ENCODE measurements at regions not wholly inside any gene's neighbourhood (a gene's known extent, or its start where the extent isn't known, plus 50 kb on each side); places are given as distances from the start of the nearest gene placed in this dataset.

DNA sequence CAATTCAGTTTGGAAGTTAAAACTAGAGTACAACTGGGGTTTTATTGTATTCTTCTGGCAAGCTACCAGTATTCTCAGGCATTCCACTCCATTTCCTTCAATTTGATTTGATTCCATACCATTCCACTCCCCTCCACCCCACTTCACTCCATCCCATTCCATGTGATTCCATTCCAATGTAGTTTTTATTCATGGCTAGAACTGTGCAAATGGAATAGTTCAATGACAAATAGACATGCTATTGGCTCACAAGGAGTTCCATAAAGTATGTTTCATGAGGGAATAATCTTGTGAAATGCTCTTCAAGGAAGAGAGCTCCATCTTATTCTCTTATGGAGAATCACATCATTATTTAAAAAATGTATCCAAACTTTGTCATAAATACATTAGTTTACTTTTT, 285.0 kb upstream of the BMP2 start:
- TF ChIP-seq, protein P1, sequence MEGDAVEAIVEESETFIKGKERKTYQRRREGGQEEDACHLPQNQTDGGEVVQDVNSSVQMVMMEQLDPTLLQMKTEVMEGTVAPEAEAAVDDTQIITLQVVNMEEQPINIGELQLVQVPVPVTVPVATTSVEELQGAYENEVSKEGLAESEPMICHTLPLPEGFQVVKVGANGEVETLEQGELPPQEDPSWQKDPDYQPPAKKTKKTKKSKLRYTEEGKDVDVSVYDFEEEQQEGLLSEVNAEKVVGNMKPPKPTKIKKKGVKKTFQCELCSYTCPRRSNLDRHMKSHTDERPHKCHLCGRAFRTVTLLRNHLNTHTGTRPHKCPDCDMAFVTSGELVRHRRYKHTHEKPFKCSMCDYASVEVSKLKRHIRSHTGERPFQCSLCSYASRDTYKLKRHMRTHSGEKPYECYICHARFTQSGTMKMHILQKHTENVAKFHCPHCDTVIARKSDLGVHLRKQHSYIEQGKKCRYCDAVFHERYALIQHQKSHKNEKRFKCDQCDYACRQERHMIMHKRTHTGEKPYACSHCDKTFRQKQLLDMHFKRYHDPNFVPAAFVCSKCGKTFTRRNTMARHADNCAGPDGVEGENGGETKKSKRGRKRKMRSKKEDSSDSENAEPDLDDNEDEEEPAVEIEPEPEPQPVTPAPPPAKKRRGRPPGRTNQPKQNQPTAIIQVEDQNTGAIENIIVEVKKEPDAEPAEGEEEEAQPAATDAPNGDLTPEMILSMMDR (IDR thresholded peaks at IDR 0.05; ENCODE audit: insufficient read depth, low read depth, low read length, missing control alignments), result no peak
- DNase-seq (ENCODE audit: low read depth), result no peak
- no peak overlapping the region for H3K4me3 ChIP-seq (ENCODE audit: low read depth, low read length)

DNA sequence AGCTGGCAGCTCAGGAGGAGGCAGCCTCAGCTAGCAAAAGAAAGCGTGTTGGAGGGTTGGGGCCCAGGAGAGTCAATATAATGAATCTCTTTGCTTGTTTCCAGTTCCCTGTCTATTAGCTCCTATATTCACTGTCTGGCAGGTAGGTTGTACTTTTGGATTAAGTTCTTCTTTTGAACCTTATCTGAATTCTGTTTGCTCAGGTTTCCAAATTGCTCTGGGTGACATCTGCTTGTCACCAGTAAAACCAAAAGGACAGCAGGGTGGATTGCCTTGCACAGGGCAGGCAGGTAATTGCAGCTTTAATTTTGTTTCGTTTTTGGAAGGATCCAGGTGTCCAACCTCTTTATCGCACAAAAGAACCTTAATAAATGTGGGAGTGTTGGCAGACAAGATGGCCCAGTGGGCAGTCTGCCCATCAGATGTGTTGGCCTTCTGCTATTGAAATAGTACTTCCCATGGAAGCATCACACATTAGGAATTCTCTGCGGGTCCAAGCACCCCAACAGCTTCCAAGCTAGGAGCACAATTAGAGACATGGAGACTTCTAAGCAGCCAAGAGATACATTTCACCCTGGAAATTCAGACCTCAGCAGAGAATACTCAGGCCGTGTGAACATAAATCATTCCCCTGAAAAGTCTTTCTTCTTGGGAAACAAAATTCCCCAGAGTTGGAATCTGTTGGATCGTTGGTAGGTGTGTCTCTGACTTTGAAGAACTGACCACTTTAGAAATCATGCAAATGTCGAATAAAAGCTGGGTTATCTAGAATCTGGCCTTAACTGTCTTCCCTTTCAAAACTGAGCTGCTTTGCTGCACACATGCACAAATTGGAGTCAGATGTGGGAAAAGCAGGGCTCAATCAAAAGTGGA, 286.9 kb upstream of the BMP2 start:
- H3K4me3 ChIP-seq (ENCODE audit: low read depth, low read length), result no peak overlapping the region
- no peak for DNase-seq (ENCODE audit: low read depth)
- TF ChIP-seq, protein P1 (IDR thresholded peaks at IDR 0.05; ENCODE audit: insufficient read depth, low read depth, low read length, missing control alignments), result no peak

- no peak overlapping the region for H3K4me3 ChIP-seq (ENCODE audit: low read depth, low read length)
- DNase-seq (ENCODE audit: low read depth), result no peak
- TF ChIP-seq, protein P1 (IDR thresholded peaks at IDR 0.05; ENCODE audit: insufficient read depth, low read depth, low read length, missing control alignments), result no peak
These were observed 294.3 kb upstream of the BMP2 start for GRCh38 chr20:6473197-6473596.

GRCh38 chr20:6471871-6472270, 295.6 kb upstream of the BMP2 start:
- DNase-seq (ENCODE audit: low read depth), result no peak
- no peak overlapping the region for H3K4me3 ChIP-seq (ENCODE audit: low read depth, low read length)
- TF ChIP-seq, protein P1 (IDR thresholded peaks at IDR 0.05; ENCODE audit: insufficient read depth, low read depth, low read length, missing control alignments), result no peak

- DNase-seq (ENCODE audit: low read depth), result no peak
- TF ChIP-seq, protein P1 (IDR thresholded peaks at IDR 0.05; ENCODE audit: insufficient read depth, low read depth, low read length, missing control alignments), result no peak
- H3K4me3 ChIP-seq (ENCODE audit: low read depth, low read length), result no peak overlapping the region
These were observed 296.3 kb upstream of the BMP2 start for GRCh38 chr20:6471110-6471647.

DNA sequence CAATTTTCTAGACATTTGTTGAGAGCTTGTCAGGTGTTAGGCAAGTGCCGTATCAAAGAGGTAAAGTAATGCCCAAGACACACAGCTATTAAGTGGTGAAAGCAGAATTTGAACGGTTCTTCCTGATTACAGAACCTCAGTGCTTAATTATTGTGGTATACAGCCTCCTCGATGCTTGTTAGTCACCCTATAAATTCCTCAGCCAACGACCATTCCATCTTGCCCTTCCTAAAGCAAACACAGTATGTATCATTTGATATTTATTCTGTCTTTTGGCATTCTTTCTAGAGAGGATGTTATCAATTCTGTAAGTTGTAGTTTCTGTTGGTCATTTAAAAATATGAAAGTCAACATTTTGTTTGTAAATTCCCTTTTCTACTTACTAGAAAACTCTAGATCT, 297.8 kb upstream of the BMP2 start:
- TF ChIP-seq, protein P1 (IDR thresholded peaks at IDR 0.05; ENCODE audit: insufficient read depth, low read depth, low read length, missing control alignments), result no peak
- no peak overlapping the region for H3K4me3 ChIP-seq (ENCODE audit: low read depth, low read length)
- no peak for DNase-seq (ENCODE audit: low read depth)

Data from GM12865 (cell line).